Right atrium auricular region (tissue), 2 donors: ENCODE measurements at regions not wholly inside any gene's neighbourhood (a gene's known extent, or its start where the extent isn't known, plus 50 kb on each side); places are given as distances from the start of the nearest gene placed in this dataset.

Experiments
- DNase-seq: peaks from one replicate; pipeline ENCODE4 v3.0.0-alpha.2; 2019; ENCODE audit warnings: low spot score
- H3K27ac ChIP-seq, 2 donors: fragments of 200-600 bp; sonication (generic); 1 replicate in 1 of 2; 2 replicates in 1 of 2; pipeline ENCODE4 v1.5.1; 2016 to 2019
- H3K27me3 ChIP-seq, 2 donors: fragments of 200-600 bp; sonication (generic); one replicate each; pipeline versions ENCODE4 v1.5.1 to v1.6.0; 2017 to 2019
- H3K36me3 ChIP-seq: fragments of 200-600 bp; sonication (generic); one replicate; pipeline ENCODE4 v1.5.1; 2016
- H3K4me1 ChIP-seq, 2 donors: fragments of 200-600 bp; sonication (generic); one replicate each; pipeline versions ENCODE4 v1.5.1 to v1.6.0; 2017 to 2019
- H3K4me3 ChIP-seq, 2 donors: fragments of 200-600 bp; sonication (generic); 1 replicate in 1 of 2; 2 replicates in 1 of 2; pipeline ENCODE4 v1.5.1; 2017 to 2019; ENCODE audit warnings: mild to moderate bottlenecking in 1 of 2, moderate library complexity in 1 of 2
- H3K9me3 ChIP-seq, 2 donors: fragments of 200-600 bp; sonication (generic); one replicate each; pipeline ENCODE4 v1.5.1; 2019
- TF ChIP-seq, protein P1 (sequence below), 2 donors: fragments of 200-600 bp; sonication (generic); IDR thresholded peaks; one replicate each; pipeline ENCODE4 v1.5.1; 2019; ENCODE audit warnings: antibody characterized with exemption in 2 of 2

DNA sequence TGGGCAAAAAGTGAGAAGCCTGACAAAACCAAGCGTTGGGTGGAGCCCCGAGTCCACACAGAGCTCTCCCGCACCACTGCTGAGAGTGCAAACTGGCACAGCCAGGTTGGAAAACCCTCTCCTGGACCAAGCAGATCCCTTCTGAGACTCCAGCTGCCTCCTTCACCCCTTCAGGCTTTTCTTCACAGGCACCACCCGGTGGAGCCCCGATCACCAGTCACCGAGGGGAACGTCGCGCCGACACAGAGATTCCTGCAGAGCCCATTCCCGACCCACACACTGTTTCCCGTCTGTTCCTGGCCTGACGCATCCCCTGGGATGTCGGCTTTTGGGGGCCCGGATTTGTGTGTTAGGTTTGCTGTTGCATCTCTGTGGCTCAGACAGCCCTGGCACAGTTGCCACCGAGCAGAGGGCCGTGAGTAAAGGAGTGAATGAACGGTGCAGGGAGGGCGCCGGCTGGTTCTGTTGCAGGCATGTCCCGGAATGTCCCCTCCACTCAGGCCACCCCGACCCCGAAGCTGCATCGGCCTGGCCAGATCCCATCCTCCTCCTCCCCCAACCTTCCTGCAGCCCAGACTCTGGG is 51.0 kb upstream of the INPP5A start:
- H3K27ac ChIP-seq: no peak overlapping the region
- H3K36me3 ChIP-seq: no peaks in the 10 kb centered on the region
- H3K27me3 ChIP-seq: no peaks in the 10 kb centered on the region
- no peak for DNase-seq
- H3K9me3 ChIP-seq: no peaks in the 10 kb centered on the region
- H3K4me1 ChIP-seq: peaks cover 0 to 11% of the 10 kb centered on the region in 2 donors
- TF ChIP-seq, protein P1, sequence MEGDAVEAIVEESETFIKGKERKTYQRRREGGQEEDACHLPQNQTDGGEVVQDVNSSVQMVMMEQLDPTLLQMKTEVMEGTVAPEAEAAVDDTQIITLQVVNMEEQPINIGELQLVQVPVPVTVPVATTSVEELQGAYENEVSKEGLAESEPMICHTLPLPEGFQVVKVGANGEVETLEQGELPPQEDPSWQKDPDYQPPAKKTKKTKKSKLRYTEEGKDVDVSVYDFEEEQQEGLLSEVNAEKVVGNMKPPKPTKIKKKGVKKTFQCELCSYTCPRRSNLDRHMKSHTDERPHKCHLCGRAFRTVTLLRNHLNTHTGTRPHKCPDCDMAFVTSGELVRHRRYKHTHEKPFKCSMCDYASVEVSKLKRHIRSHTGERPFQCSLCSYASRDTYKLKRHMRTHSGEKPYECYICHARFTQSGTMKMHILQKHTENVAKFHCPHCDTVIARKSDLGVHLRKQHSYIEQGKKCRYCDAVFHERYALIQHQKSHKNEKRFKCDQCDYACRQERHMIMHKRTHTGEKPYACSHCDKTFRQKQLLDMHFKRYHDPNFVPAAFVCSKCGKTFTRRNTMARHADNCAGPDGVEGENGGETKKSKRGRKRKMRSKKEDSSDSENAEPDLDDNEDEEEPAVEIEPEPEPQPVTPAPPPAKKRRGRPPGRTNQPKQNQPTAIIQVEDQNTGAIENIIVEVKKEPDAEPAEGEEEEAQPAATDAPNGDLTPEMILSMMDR (IDR thresholded peaks at IDR 0.05): no peak
- H3K4me3 ChIP-seq: no peak overlapping the region

DNA sequence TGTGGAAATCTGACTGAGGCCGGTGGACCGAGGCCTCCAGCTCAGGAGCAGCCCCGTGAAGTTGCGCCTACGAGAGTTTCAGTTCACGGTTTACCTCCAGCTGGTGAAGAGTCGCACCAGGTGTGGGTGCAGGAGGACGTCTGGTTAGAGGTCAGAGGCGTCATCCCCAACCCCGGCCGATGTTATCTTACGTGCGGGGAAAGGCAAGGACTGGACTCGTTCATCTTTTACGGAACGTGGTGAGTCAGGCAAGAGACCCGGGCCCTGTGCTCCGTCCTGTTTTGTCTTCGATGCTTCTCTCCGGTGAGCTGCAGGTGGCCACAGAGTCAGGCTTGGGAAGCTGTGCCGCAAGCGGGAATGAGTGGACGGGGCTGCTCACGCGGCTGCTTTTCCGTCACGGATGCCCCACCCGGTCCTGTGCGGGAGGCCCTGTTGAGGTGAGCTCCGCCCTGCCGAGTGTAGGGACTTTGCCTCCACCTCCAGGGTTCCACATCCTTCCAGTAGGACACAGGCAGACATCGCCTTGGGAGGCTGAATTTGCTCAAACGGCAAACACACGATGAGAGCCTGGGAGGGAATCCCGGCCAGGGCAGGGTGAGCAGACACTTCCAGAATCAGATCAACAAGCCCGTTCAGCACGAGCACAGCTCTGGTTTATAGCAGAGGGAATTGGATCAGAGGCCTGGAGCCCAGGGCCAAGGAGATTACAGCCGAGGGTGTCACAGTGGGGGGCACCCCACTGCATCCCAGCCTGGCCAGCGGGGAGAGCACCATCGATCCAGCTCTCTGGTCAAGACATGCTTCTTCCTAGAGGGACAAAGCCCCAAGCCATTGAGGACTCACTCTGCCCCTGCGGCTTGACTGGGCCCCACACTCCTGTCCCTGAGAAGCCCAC is 50.1 kb upstream of the INPP5A start:
- H3K9me3 ChIP-seq: no peaks in the 10 kb centered on the region
- no peak overlapping the region for H3K27ac ChIP-seq
- no peaks in the 10 kb centered on the region for H3K27me3 ChIP-seq
- DNase-seq: no peak
- peaks cover 0 to 7% of the 10 kb centered on the region in 2 donors for H3K4me1 ChIP-seq
- H3K4me3 ChIP-seq: no peak overlapping the region
- TF ChIP-seq, protein P1 (IDR thresholded peaks at IDR 0.05): no peak
- no peaks in the 10 kb centered on the region for H3K36me3 ChIP-seq
